Spleen (tissue), 7 donors: ENCODE measurements at regions not wholly inside any gene's neighbourhood (a gene's known extent, or its start where the extent isn't known, plus 50 kb on each side); places are given as distances from the start of the nearest gene placed in this dataset.

Experiments used
- CTCF ChIP-seq, 11 experiments: fragments of 200-600 bp in 7 of 11; fragments of 450-650 bp in 4 of 11; sonication (generic) in 4 of 11; IDR thresholded peaks in 8 of 11; conservative IDR thresholded peaks in 3 of 11; 1 replicate in 7 of 11; 2 replicates in 4 of 11; pipeline versions ENCODE4 v1.4.0 to v1.8.0; 2016 to 2021; ENCODE audit warnings: antibody characterized with exemption in 11 of 11, inconsistent platforms in 4 of 11, mild to moderate bottlenecking in 1 of 11
- POLR2A ChIP-seq, 3 donors: fragments of 450-650 bp; IDR thresholded peaks; one replicate each; pipeline ENCODE4 v1.5.1; 2017; ENCODE audit warnings: antibody characterized with exemption in 3 of 3, mild to moderate bottlenecking in 1 of 3
- POLR2AphosphoS5 ChIP-seq, 3 donors: sonication (generic); formaldehyde crosslinking; IDR thresholded peaks; one replicate each; pipeline ENCODE4 v1.5.1; 2017; ENCODE audit warnings: antibody characterized with exemption in 3 of 3
- donor health status: DM: no; HTN: no; CAD: no; lungs with moderate emphysema.
- donor health status: DM: no; HTN: no; CAD: no.
- donor health status: DM: no; HTN: no; CAD: no.

- TF ChIP-seq CTCF (IDR thresholded peaks at IDR 0.05 in 8 of 11, conservative IDR thresholded peaks at IDR 0.05 in 3 of 11) (no peak), POLR2A (IDR thresholded peaks at IDR 0.05) (no peak), POLR2AphosphoS5 (IDR thresholded peaks at IDR 0.05) (no peak)
Measured at GRCh38 chr15:91609231-91609630, 244.3 kb upstream of the SLCO3A1 start.
